HG02678 (cell line): ENCODE measurements at regions not wholly inside any gene's neighbourhood (a gene's known extent, or its start where the extent isn't known, plus 50 kb on each side); places are given as distances from the start of the nearest gene placed in this dataset.

Source experiments
- ATAC-seq: cut with Tn5 transposase; IDR thresholded peaks from one replicate; pipeline ENCODE4 v1.9.1; 2021; ENCODE audit warnings: mild to moderate bottlenecking, moderate library complexity; ENCODE audit not compliant: unreplicated experiment

- no peak for ATAC-seq
Measured at GRCh38 chrX:20884565-20884964, 489.7 kb upstream of the CNKSR2 start.

GRCh38 chrX:20863649-20864048 is 510.6 kb upstream of the CNKSR2 start:
- ATAC-seq = no peak

DNA sequence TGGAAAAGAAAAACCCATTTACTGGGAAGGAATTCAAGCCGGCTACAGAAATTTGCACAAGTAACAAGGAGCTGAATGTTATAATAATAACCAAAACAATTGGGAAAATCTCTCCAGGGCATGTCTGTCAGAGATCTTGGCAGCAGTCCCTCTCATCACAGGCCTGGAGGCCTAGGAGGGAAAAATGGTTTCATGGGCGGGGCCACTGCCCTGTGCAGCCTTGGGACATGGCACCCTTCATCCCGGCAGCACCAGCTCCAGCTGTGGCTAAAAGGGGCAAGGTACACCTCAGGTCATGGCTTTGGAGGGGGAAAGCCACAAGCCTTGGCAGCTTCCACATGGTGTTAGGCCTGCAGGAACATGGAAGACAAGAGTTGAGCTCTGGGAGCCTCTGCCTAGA is 513.1 kb upstream of the CNKSR2 start:
- ATAC-seq = no peak

DNA sequence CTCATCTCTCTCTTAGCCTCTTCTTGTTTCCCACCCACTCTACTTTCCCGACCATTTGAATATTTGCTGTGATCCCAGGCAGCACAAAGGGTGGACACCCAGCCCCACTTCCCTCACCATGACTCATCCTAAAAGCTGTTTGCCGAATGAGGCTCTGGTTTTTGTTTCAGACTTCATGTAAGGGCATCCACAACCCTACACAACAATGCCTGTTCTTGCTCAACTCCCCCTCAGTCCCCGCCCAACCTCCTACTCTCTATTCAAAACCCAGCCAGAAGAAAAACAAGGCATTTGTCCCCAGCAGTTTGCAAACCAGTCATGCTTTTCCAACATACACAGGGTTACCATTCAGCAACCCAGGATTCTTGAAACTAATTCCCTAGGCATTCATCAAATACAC is 516.5 kb upstream of the CNKSR2 start:
- no peak for ATAC-seq

- no peak for ATAC-seq
Measured at GRCh38 chrX:20838477-20838876, 535.7 kb upstream of the CNKSR2 start.

DNA sequence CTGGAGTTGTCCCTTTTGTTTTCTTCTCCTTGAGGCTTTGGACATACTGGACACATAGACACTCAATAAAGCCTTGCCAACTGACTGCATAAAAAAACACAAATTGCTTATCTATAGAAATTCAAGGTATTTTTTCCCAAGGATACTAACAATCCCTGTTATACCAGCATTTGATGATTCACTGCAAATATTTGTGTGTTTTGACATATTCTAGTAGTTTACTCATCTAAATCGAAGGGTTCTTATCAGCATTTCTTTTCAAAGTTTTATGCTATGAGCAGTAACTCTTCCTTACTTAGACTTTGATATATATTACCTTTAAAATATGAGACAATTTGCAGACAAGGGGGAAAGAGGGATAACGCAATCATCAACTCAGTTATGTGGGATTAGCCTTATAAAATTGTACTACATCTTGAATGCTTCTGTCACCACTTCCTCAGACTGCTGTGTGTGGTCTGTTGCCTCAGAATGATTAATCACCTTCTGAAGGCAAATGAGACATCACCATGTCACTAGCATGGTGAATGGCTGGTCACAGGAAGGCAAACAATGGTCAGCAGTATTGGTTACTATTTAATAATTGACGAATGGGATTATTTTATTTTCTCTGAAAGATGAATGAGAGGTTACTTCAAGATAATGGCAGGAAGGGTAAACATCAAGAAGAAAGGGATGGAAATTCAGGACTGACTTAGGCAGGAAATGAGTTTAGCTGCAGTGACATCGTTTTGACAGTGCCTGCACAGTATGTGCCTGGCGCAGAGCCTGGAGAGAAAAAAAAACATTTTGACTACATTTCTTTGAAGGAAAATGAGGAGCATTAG is 544.3 kb upstream of the CNKSR2 start:
- no peak for ATAC-seq

DNA sequence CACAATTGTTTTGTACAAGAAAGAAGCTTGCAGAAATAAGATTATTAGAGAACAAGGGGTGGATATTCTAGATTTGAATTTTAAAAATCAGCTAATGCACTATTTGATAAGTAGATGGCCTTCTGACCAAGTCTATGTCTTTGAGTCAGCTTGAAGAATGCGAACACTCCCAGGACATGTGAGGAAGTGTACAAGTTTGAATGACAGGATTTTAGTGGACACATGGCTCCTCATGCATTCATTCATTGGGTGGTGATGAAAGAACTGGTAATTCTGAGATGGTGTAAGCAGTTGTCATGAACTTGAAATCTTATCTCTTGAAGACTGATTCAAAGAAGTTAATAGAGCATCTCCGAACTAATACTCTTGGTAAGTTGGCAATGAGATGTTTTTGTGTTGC is 548.2 kb upstream of the CNKSR2 start:
- no peak for ATAC-seq

DNA sequence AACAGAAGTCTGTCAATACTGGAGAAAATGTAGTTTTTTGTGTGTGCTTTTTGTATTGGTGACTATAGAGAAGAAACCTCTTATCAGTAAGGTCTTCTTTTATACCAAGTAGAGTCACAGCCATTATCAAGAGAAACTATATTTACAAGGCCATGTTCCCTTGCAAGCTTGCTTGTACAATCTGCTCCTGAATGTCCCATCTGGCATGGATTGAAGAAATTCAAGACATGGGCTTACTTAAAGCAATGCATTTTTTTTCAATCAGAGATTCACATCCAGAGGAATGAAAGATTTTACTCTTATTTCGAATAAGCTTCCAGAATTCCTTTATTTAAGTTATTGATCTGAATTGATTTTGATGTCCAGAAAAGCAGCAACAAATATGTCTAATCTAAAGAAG is 537.3 kb upstream of the RPS6KA3 start:
- ATAC-seq = no peak

- ATAC-seq = no peak
Measured at GRCh38 chrX:20802036-20802435, 535.3 kb upstream of the RPS6KA3 start.

DNA sequence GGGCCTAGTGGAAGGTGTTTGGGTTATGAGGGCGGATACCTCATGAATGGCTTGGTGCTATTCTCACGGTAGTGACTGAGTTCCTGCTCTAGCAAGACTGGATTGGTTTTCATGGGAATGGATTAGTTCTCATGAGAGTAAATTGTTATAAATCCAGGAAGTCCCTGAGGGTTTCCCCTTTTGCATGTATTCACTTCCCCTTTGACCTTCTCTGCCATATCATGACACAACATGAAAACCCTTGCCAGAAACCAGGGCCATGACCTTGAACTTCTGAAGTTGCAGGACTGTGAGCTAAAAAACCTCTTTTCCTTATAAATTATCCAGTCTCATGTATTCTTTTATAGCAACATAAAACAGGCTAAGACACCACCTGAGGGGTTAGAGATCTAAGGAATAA is 529.7 kb upstream of the RPS6KA3 start:
- no peak for ATAC-seq

- ATAC-seq = no peak
Measured at GRCh38 chrX:20789103-20789502, 522.4 kb upstream of the RPS6KA3 start.

DNA sequence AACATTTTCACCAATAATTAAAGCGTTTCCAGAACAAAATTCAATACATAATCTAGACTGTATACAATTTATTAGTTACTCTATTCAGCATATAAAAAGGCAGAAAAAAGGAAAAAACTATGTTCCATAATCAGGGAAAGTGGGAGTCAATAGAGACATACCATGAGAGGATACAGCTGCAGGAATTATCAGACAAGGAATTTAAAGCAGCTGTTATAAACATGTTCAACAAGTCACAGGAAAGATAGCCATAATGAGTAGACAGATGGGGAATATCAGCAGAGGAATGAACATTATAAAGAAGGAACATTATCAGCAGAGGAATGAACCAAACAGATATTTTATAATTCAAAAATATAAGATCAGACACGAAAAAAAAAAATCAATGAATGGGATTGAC is 500.6 kb upstream of the RPS6KA3 start:
- no peak for ATAC-seq

DNA sequence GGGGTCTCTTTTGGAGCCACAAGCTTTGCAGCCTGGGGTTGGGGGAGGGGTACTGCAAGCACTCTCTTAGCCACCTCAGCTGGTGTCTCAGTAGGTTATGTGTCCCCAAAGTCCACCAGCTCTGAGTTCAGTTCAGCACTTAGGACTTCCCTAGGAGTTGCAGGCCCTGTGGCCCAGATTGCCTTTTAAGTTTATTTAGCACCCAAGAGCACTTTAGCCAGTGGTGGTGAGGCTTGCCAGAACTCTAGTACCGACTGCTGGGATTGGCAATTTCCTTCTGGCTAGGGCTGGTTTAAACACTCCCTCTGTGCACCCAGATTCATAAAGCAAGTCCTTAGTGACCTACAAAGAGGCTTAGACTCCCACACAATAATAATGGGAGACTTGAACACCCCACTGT is 489.9 kb upstream of the RPS6KA3 start:
- no peak for ATAC-seq

DNA sequence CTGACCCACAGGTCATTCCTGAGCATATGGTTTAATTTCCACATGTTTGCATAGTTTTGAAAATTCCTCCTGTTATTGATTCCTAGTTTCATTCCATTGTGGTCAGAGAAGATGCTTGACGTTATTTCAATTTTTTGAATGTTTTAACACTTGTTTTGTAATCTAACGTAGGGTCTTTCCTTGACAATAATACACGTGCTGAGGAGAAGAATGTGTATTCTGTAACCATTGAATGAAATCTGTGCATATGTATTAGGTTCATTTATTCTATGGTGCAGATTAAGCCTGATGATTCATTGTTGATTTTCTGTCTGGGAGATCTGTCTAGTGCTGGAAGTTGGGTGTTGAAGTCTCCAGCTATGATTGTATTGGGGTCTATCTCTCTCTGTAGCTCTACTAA is 486.4 kb upstream of the RPS6KA3 start:
- ATAC-seq = no peak

DNA sequence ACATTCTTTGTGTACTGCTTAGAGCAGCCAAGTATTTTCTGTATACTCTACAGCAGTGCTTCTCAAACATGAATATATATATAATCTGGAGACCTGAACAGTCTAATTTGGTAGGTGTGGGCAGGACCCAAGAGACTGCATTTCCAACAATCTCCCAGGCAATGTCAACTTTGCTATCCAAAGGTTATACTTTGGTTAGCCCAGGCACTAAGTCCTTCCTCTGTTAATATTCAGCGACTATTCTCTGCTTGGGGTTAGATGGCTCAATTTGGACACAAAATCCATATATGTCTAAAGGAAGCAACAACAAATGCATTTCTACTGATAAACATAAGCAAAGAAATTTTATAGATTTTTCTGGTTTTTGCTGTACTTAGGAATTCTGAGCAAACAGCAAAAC is 480.0 kb upstream of the RPS6KA3 start:
- no peak for ATAC-seq

- ATAC-seq = no peak
Measured at GRCh38 chrX:20743046-20743445, 476.3 kb upstream of the RPS6KA3 start.

DNA sequence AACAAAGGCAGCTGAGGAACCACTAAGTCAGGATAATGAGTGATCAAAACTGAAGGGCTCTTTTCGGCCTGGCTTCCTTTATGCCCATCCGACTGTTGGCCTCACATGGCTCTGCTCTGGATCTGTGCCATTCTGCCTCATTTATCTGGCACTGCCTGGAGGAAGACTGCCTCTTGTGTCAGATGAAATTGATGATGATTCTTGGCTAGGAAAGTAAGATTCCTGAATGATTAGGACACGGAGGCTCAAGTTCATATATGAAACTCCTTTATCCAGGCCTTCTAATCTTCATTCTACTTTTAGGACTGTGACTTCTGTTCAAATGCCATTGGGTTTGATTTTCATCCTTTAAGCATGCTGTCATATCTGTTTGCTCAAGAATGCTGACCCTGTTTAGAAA is 475.4 kb upstream of the RPS6KA3 start:
- no peak for ATAC-seq

GRCh38 chrX:20740443-20740842 is 473.7 kb upstream of the RPS6KA3 start:
- ATAC-seq = no peak

- ATAC-seq = no peak
Measured at GRCh38 chrX:20739038-20739745, 472.5 kb upstream of the RPS6KA3 start.

GRCh38 chrX:20729416-20729815 is 462.7 kb upstream of the RPS6KA3 start:
- no peak for ATAC-seq

- ATAC-seq = no peak
Measured at GRCh38 chrX:20727447-20727846, 460.7 kb upstream of the RPS6KA3 start.

DNA sequence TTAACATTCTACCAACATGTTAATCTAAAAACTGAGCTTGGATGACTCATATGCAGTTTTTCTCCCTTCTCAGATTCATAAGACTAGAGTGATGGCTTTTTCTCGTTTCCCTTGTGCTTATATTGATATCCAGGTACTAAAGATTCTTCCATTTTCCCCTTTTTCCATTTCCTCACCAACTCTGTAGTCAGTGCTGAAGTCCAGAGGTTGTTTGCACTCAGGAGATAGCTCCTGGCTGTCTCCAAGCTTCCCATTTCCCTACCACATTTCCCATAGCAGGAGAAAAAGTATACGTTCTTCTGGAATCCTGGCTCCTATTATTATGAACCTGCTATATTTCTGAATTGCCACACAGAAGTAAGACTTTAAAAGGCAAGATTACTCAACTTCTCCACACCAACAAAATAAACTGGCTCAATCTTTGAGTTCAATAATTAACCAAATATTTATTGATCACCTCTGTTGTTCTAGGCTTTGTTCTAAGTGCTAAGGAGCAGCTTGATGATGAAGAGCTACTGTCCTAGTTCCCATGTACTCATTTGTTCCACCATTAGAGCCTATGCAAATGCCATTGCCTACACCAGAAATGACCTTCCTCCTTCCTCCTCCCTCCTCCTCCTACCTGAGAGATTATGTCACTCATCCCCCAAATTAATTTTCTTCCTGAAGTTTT is 454.4 kb upstream of the RPS6KA3 start:
- ATAC-seq = no peak
